WTC11 (cell line): ENCODE measurements at regions not wholly inside any gene's neighbourhood (a gene's known extent, or its start where the extent isn't known, plus 50 kb on each side); places are given as distances from the start of the nearest gene placed in this dataset.

Experiments
- AFF4 ChIP-seq: sonication (generic); formaldehyde crosslinking; IDR thresholded peaks from 2 replicates; pipeline ENCODE4 v1.8.1; 2023; ENCODE audit warnings: mild to moderate bottlenecking, missing genetic modification reagents, borderline replicate concordance
- ATF2 ChIP-seq: sonication (generic); formaldehyde crosslinking; IDR thresholded peaks from 2 replicates; pipeline ENCODE4 v1.8.1; 2022; ENCODE audit warnings: low read depth, missing genetic modification reagents, borderline replicate concordance
- ATF3 ChIP-seq: sonication (generic); formaldehyde crosslinking; conservative IDR thresholded peaks from 2 replicates; pipeline ENCODE4 v1.8.1; 2022; ENCODE audit warnings: mild to moderate bottlenecking, missing genetic modification reagents
- CBFB ChIP-seq: sonication (generic); formaldehyde crosslinking; IDR thresholded peaks from 2 replicates; pipeline ENCODE4 v1.8.1; 2022; ENCODE audit warnings: mild to moderate bottlenecking, low read depth, missing genetic modification reagents
- GTF2I ChIP-seq: fragments of 250-450 bp; sonication (Bioruptor Pico); conservative IDR thresholded peaks from 2 replicates; pipeline ENCODE4 v1.4.0; 2021; ENCODE audit warnings: mild to moderate bottlenecking
- IRF1 ChIP-seq: sonication (generic); formaldehyde crosslinking; IDR thresholded peaks from 2 replicates; pipeline ENCODE4 v1.8.0; 2023; ENCODE audit warnings: missing genetic modification reagents
- NFYB ChIP-seq: sonication (generic); formaldehyde crosslinking; conservative IDR thresholded peaks from 2 replicates; pipeline ENCODE4 v1.8.0; 2022; ENCODE audit warnings: low read depth, missing genetic modification reagents
- OVOL2 ChIP-seq: fragments of 250-450 bp; sonication (Bioruptor Pico); IDR thresholded peaks from 2 replicates; pipeline ENCODE4 v1.9.0; 2021; ENCODE audit warnings: mild to moderate bottlenecking, borderline replicate concordance
- ZMAT4 ChIP-seq: fragments of 250-450 bp; sonication (Bioruptor Pico); IDR thresholded peaks from 2 replicates; pipeline ENCODE4 v1.9.0; 2021; ENCODE audit warnings: mild to moderate bottlenecking
- ZNF232 ChIP-seq: sonication (generic); formaldehyde crosslinking; IDR thresholded peaks from 2 replicates; pipeline ENCODE4 v1.8.0; 2022; ENCODE audit warnings: mild to moderate bottlenecking, missing genetic modification reagents
- TF ChIP-seq, protein P1 (sequence below): sonication (generic); formaldehyde crosslinking; conservative IDR thresholded peaks from 2 replicates; pipeline ENCODE4 v1.8.1; 2023; ENCODE audit warnings: mild to moderate bottlenecking, low read depth, missing genetic modification reagents, moderate library complexity
- TF ChIP-seq, protein P2 (sequence below): fragments of 200-600 bp; IDR thresholded peaks from 2 replicates; pipeline ENCODE4 v1.8.0; 2022; ENCODE audit warnings: antibody characterized with exemption
- TF ChIP-seq, protein P3 (sequence below): sonication (generic); formaldehyde crosslinking; IDR thresholded peaks from 2 replicates; pipeline ENCODE4 v1.8.1; 2022; ENCODE audit warnings: low read depth, mild to moderate bottlenecking, moderate library complexity, missing genetic modification reagents, borderline replicate concordance

GRCh38 chr6:43850314-43851203 lies 80.5 kb downstream of the VEGFA start:
- TF ChIP-seq NFYB (CRISPR knock-in tag) (no peak), GTF2I (CRISPR knock-in tag) (no peak), AFF4 (CRISPR knock-in tag) (no peak), CBFB (CRISPR knock-in tag) (no peak), OVOL2 (CRISPR knock-in tag) (no peak), ZMAT4 (CRISPR knock-in tag) (no peak), ZNF232 (no peak), ATF2 (CRISPR knock-in tag) (no peak), IRF1 (CRISPR knock-in tag) (no peak), ATF3 (no peak)
- TF ChIP-seq, protein P1, sequence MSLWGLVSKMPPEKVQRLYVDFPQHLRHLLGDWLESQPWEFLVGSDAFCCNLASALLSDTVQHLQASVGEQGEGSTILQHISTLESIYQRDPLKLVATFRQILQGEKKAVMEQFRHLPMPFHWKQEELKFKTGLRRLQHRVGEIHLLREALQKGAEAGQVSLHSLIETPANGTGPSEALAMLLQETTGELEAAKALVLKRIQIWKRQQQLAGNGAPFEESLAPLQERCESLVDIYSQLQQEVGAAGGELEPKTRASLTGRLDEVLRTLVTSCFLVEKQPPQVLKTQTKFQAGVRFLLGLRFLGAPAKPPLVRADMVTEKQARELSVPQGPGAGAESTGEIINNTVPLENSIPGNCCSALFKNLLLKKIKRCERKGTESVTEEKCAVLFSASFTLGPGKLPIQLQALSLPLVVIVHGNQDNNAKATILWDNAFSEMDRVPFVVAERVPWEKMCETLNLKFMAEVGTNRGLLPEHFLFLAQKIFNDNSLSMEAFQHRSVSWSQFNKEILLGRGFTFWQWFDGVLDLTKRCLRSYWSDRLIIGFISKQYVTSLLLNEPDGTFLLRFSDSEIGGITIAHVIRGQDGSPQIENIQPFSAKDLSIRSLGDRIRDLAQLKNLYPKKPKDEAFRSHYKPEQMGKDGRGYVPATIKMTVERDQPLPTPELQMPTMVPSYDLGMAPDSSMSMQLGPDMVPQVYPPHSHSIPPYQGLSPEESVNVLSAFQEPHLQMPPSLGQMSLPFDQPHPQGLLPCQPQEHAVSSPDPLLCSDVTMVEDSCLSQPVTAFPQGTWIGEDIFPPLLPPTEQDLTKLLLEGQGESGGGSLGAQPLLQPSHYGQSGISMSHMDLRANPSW (CRISPR knock-in tag): no peak
- TF ChIP-seq, protein P2, sequence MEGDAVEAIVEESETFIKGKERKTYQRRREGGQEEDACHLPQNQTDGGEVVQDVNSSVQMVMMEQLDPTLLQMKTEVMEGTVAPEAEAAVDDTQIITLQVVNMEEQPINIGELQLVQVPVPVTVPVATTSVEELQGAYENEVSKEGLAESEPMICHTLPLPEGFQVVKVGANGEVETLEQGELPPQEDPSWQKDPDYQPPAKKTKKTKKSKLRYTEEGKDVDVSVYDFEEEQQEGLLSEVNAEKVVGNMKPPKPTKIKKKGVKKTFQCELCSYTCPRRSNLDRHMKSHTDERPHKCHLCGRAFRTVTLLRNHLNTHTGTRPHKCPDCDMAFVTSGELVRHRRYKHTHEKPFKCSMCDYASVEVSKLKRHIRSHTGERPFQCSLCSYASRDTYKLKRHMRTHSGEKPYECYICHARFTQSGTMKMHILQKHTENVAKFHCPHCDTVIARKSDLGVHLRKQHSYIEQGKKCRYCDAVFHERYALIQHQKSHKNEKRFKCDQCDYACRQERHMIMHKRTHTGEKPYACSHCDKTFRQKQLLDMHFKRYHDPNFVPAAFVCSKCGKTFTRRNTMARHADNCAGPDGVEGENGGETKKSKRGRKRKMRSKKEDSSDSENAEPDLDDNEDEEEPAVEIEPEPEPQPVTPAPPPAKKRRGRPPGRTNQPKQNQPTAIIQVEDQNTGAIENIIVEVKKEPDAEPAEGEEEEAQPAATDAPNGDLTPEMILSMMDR: no peak
- TF ChIP-seq, protein P3, sequence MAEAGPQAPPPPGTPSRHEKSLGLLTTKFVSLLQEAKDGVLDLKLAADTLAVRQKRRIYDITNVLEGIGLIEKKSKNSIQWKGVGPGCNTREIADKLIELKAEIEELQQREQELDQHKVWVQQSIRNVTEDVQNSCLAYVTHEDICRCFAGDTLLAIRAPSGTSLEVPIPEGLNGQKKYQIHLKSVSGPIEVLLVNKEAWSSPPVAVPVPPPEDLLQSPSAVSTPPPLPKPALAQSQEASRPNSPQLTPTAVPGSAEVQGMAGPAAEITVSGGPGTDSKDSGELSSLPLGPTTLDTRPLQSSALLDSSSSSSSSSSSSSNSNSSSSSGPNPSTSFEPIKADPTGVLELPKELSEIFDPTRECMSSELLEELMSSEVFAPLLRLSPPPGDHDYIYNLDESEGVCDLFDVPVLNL: no peak
